ENCODE measurements at regions not wholly inside any gene's neighbourhood (a gene's known extent, or its start where the extent isn't known, plus 50 kb on each side); places are given as distances from the start of the nearest gene placed in this dataset.

DNA sequence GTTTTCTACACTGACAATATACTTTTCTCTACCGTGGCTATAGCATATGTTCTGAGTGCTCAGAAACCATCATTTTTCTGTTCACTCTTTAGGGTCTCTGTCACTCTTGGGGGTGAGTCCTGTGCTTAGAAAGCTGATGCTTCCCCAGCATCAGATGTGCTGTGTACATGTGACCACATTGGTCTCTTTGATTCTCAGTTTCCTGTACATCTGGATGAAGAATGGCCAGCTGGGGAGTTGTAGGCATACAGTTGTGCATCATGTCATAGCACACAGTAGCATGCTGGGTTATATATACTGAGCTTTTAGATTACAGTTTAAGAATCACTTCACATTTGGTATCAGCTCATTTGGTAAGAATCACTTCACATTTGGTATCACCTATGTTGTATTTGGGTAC, 238.6 kb upstream of the PREP start:
- H3K4me3 ChIP-seq (ENCODE audit: low read length): no peak overlapping the region
- TF ChIP-seq, protein P1, sequence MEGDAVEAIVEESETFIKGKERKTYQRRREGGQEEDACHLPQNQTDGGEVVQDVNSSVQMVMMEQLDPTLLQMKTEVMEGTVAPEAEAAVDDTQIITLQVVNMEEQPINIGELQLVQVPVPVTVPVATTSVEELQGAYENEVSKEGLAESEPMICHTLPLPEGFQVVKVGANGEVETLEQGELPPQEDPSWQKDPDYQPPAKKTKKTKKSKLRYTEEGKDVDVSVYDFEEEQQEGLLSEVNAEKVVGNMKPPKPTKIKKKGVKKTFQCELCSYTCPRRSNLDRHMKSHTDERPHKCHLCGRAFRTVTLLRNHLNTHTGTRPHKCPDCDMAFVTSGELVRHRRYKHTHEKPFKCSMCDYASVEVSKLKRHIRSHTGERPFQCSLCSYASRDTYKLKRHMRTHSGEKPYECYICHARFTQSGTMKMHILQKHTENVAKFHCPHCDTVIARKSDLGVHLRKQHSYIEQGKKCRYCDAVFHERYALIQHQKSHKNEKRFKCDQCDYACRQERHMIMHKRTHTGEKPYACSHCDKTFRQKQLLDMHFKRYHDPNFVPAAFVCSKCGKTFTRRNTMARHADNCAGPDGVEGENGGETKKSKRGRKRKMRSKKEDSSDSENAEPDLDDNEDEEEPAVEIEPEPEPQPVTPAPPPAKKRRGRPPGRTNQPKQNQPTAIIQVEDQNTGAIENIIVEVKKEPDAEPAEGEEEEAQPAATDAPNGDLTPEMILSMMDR (IDR thresholded peaks at IDR 0.05): no peak
- no peaks in the 10 kb centered on the region for H3K36me3 Mint-ChIP-seq (ENCODE audit: low read depth)
- H3K27me3 Mint-ChIP-seq: no peaks in the 10 kb centered on the region
- CTCF ChIA-PET: no interaction called here
- H3K27ac Mint-ChIP-seq: no peak overlapping the region
- H3K27me3 ChIP-seq (ENCODE audit: control insufficient read depth in 1 of 2, insufficient read depth in 2 of 2, low read length in 2 of 2): no peaks in the 10 kb centered on the region
- intact Hi-C loops (cut with DNase I, micrococcal nuclease): no loop called here
- POLR2A ChIA-PET: no interaction called here
- DNase-seq (no peak), ATAC-seq (ENCODE audit: poor library complexity) (no peak)
- H3K9me3 ChIP-seq (ENCODE audit: control insufficient read depth in 1 of 2, insufficient read depth in 1 of 2, low read length in 2 of 2): no peaks in the 10 kb centered on the region
- H3K4me1 ChIP-seq (ENCODE audit: insufficient read depth, low read length): peaks cover 28% of the 10 kb centered on the region
- H3K27ac ChIP-seq (ENCODE audit: low read depth in 1 of 2, low read length in 2 of 2): no peak overlapping the region
- no peaks in the 10 kb centered on the region for H3K36me3 ChIP-seq (ENCODE audit: insufficient read depth, low read length)
- H3K9me3 Mint-ChIP-seq: no peaks in the 10 kb centered on the region
- no peak overlapping the region for H3K4me3 Mint-ChIP-seq
- H3K4me1 Mint-ChIP-seq (ENCODE audit: low read depth): peaks cover 13% of the 10 kb centered on the region

- H3K4me3 ChIP-seq (ENCODE audit: low read length): no peak overlapping the region
- Mint-ChIP-seq H3K27ac (no peak overlapping the region), H3K9me3 (no peaks in the 10 kb centered on the region), H3K36me3 (ENCODE audit: low read depth) (no peaks in the 10 kb centered on the region), H3K4me3 (no peak overlapping the region), H3K27me3 (peaks cover 5% of the 10 kb centered on the region), H3K4me1 (ENCODE audit: low read depth) (peaks cover 2% of the 10 kb centered on the region)
- no peaks in the 10 kb centered on the region for H3K9me3 ChIP-seq (ENCODE audit: control insufficient read depth in 1 of 2, insufficient read depth in 1 of 2, low read length in 2 of 2)
- H3K27ac ChIP-seq (ENCODE audit: low read depth in 1 of 2, low read length in 2 of 2): no peak overlapping the region
- TF ChIP-seq, protein P1 (IDR thresholded peaks at IDR 0.05): no peak
- POLR2A ChIA-PET: no interaction called here
- no peaks in the 10 kb centered on the region for H3K36me3 ChIP-seq (ENCODE audit: insufficient read depth, low read length)
- no peaks in the 10 kb centered on the region for H3K27me3 ChIP-seq (ENCODE audit: control insufficient read depth in 1 of 2, insufficient read depth in 2 of 2, low read length in 2 of 2)
- ATAC-seq (ENCODE audit: poor library complexity): no peak
- no peak for DNase-seq
- peaks cover 7% of the 10 kb centered on the region for H3K4me1 ChIP-seq (ENCODE audit: insufficient read depth, low read length)
- CTCF ChIA-PET: no interaction called here
- intact Hi-C loops (cut with DNase I, micrococcal nuclease): no loop called here
Observed at GRCh38 chr6:105639124-105639523, 236.2 kb upstream of the PREP start.

- no peaks in the 10 kb centered on the region for H3K36me3 ChIP-seq (ENCODE audit: insufficient read depth, low read length)
- intact Hi-C loops (cut with DNase I, micrococcal nuclease): no loop called here
- Mint-ChIP-seq H3K27me3 (peaks cover 17% of the 10 kb centered on the region), H3K4me1 (ENCODE audit: low read depth) (no peaks in the 10 kb centered on the region), H3K4me3 (no peak overlapping the region), H3K9me3 (no peaks in the 10 kb centered on the region), H3K36me3 (ENCODE audit: low read depth) (no peaks in the 10 kb centered on the region), H3K27ac (no peak overlapping the region)
- no peaks in the 10 kb centered on the region for H3K4me1 ChIP-seq (ENCODE audit: insufficient read depth, low read length)
- no peak for DNase-seq
- no peaks in the 10 kb centered on the region for H3K9me3 ChIP-seq (ENCODE audit: control insufficient read depth in 1 of 2, insufficient read depth in 1 of 2, low read length in 2 of 2)
- ChIA-PET POLR2A (no interaction called here), CTCF (interaction anchor here (1.2 kb wide), 1 partner anchor 22 kb away, joined by 3 read pairs; no protein-coding TSS in a partner anchor)
- H3K27me3 ChIP-seq (ENCODE audit: control insufficient read depth in 1 of 2, insufficient read depth in 2 of 2, low read length in 2 of 2): peaks cover 0 to 3% of the 10 kb centered on the region in 2 experiments
- TF ChIP-seq, protein P1 (IDR thresholded peaks at IDR 0.05): no peak
- H3K4me3 ChIP-seq (ENCODE audit: low read length): no peak overlapping the region
- ATAC-seq (ENCODE audit: poor library complexity): no peak
- no peak overlapping the region for H3K27ac ChIP-seq (ENCODE audit: low read depth in 1 of 2, low read length in 2 of 2)
Observed at GRCh38 chr6:105633814-105634213, 230.9 kb upstream of the PREP start.
